ENCODE measurements at regions not wholly inside any gene's neighbourhood (a gene's known extent, or its start where the extent isn't known, plus 50 kb on each side); places are given as distances from the start of the nearest gene placed in this dataset.
"Not testable (repeated sequence)": the region's sequence is repeated elsewhere in the genome, so short reads cannot be mapped to it uniquely, and the experiment has no call there.

DNA sequence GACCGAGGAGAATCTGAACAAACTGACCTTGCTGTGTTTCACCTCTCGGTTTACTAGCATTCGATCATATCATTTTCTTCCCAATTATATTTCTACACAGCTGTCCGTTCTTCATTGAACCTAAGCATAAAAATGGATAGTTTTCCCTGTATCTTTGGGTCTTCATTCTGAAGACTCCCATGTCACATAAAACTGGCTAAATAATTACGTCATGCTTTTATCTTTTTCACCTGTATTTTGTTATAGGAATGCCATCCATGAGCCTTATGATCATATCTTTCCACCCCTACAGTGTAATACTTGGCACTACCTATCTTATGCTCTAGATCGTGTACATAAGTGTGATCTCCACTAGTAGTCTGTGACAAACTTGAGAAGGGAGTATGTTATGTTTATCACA lies 456.1 kb downstream of the FGF13 start:
- no peaks in the 10 kb centered on the region for H3K4me1 Mint-ChIP-seq (ENCODE audit: unreplicated experiment)
- no peaks in the 10 kb centered on the region for H3K36me3 Mint-ChIP-seq (ENCODE audit: unreplicated experiment)
- H3K27ac Mint-ChIP-seq (ENCODE audit: unreplicated experiment), result no peak overlapping the region
- H3K27me3 Mint-ChIP-seq (ENCODE audit: unreplicated experiment), result no peaks in the 10 kb centered on the region
- H3K9me3 Mint-ChIP-seq (ENCODE audit: unreplicated experiment), result peaks cover 76% of the 10 kb centered on the region
- no peak overlapping the region for H3K4me3 Mint-ChIP-seq (ENCODE audit: unreplicated experiment)
- DNase-seq (ENCODE audit: extremely low spot score, unreplicated experiment), result no peak
- TF ChIP-seq, protein P1, sequence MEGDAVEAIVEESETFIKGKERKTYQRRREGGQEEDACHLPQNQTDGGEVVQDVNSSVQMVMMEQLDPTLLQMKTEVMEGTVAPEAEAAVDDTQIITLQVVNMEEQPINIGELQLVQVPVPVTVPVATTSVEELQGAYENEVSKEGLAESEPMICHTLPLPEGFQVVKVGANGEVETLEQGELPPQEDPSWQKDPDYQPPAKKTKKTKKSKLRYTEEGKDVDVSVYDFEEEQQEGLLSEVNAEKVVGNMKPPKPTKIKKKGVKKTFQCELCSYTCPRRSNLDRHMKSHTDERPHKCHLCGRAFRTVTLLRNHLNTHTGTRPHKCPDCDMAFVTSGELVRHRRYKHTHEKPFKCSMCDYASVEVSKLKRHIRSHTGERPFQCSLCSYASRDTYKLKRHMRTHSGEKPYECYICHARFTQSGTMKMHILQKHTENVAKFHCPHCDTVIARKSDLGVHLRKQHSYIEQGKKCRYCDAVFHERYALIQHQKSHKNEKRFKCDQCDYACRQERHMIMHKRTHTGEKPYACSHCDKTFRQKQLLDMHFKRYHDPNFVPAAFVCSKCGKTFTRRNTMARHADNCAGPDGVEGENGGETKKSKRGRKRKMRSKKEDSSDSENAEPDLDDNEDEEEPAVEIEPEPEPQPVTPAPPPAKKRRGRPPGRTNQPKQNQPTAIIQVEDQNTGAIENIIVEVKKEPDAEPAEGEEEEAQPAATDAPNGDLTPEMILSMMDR (IDR thresholded peaks at IDR 0.05), result no peak

DNA sequence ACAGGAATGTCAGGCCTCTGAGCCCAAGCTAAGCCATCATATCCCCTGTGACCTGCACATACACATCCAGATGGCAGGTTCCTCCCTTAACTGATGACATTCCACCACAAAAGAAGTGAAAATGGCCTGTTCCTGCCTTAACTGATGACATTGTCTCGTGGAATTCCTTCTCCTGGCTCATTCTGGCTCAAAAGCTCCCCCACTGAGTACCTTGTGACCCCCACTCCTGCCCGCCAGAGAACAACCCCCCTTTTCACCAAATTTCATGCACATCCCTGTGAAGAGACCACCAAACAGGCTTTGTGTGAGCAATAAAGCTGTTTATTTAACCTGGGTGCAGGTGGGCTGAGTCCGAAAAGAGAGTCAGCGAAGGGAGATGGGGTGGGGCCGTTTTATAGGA lies 447.4 kb downstream of the FGF13 start:
- peaks cover 42% of the 10 kb centered on the region for H3K9me3 Mint-ChIP-seq (ENCODE audit: unreplicated experiment)
- not testable (repeated sequence) for H3K4me3 Mint-ChIP-seq (ENCODE audit: unreplicated experiment); H3K4me1 Mint-ChIP-seq (ENCODE audit: unreplicated experiment); H3K27ac Mint-ChIP-seq (ENCODE audit: unreplicated experiment); H3K36me3 Mint-ChIP-seq (ENCODE audit: unreplicated experiment); DNase-seq (ENCODE audit: extremely low spot score, unreplicated experiment); H3K27me3 Mint-ChIP-seq (ENCODE audit: unreplicated experiment)

DNA sequence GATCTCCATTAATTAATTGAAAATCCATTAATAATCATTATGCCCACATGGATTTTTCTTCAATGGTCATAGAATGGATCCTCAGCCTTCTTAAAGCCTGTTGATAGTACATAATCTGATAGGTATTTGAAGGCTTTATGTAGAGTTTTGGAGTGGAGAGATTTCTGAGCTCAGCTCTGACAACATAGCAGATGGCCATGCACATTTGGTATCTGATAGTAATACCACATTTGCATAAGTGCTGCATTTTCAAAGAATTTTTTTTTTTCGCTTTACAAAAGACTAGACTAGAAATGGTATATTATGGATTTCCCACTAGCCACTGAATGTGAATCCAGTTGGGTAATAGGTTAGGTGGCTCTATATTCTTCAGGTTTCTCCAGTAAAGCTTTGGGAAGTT lies 440.6 kb downstream of the FGF13 start:
- Mint-ChIP-seq H3K4me3 (ENCODE audit: unreplicated experiment) (no peak overlapping the region), H3K9me3 (ENCODE audit: unreplicated experiment) (peaks cover 39% of the 10 kb centered on the region), H3K27me3 (ENCODE audit: unreplicated experiment) (no peaks in the 10 kb centered on the region), H3K4me1 (ENCODE audit: unreplicated experiment) (no peaks in the 10 kb centered on the region), H3K36me3 (ENCODE audit: unreplicated experiment) (no peaks in the 10 kb centered on the region), H3K27ac (ENCODE audit: unreplicated experiment) (no peak overlapping the region)
- TF ChIP-seq, protein P1 (IDR thresholded peaks at IDR 0.05), result no peak
- DNase-seq (ENCODE audit: extremely low spot score, unreplicated experiment), result no peak

DNA sequence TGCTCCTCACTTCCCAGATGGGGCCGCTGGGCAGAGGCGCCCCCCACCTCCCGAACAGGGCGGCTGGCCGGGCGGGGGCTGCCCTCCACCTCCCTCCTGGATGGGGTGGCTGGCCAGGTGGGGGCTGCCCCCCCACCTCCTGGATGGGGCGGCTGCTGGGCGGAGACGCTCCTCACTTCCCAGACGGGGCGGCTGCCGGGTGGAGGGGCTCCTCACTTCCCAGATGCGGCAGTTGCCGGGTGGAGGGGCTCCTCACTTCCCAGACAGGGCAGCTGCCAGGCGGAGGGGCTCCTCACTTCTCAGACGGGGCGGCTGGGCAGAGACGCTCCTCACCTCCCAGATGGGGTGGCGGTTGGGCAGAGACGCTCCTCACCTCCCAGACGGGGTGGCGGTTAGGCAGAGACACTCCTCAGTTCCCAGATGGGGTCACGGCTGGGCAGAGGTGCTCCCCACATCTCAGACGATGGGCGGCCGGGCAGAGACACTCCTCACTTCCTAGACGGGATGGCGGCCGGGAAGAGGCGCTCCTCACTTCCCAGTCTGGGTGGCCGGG lies 428.8 kb downstream of the FGF13 start:
- H3K36me3 Mint-ChIP-seq (ENCODE audit: unreplicated experiment); H3K4me3 Mint-ChIP-seq (ENCODE audit: unreplicated experiment); H3K27ac Mint-ChIP-seq (ENCODE audit: unreplicated experiment); H3K27me3 Mint-ChIP-seq (ENCODE audit: unreplicated experiment); H3K4me1 Mint-ChIP-seq (ENCODE audit: unreplicated experiment); DNase-seq (ENCODE audit: extremely low spot score, unreplicated experiment): not testable (repeated sequence)
- peaks cover 27% of the 10 kb centered on the region for H3K9me3 Mint-ChIP-seq (ENCODE audit: unreplicated experiment)

DNA sequence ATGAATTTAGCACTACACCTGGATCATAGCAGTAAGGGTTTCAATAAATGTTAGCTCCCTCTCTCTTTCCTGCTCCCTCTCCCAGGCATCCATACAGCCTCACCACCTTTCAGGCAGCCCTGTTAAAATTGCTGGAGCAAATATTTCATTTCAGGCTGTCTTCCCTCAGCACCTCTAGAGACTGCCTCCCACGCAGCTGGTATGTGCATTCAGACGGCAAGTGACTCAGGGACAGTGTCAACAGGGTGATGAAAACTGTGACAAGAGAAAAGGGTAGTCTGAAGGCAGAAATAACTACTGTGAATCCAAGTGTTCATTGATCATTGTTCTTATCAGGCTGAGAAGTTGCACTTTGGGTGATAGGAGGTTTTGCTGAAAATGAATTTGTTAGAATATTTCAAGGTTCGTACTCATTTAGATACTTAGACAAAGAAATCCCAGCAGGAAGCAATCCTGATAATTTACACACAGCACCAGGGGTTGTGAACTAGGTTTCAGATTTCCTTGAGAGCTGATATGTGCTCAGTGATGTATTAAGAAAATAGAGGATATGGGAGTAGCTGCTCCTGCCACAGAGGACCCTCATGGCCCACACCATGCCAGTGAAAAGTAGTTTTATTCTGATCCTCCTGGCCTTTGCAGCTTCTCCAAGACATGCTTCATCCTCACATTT lies 424.2 kb downstream of the FGF13 start:
- TF ChIP-seq, protein P1 (IDR thresholded peaks at IDR 0.05), result no peak
- Mint-ChIP-seq H3K4me3 (ENCODE audit: unreplicated experiment) (no peak overlapping the region), H3K36me3 (ENCODE audit: unreplicated experiment) (no peaks in the 10 kb centered on the region), H3K27me3 (ENCODE audit: unreplicated experiment) (no peaks in the 10 kb centered on the region), H3K9me3 (ENCODE audit: unreplicated experiment) (peaks cover 34% of the 10 kb centered on the region), H3K4me1 (ENCODE audit: unreplicated experiment) (no peaks in the 10 kb centered on the region), H3K27ac (ENCODE audit: unreplicated experiment) (no peak overlapping the region)
- DNase-seq (ENCODE audit: extremely low spot score, unreplicated experiment), result no peak

DNA sequence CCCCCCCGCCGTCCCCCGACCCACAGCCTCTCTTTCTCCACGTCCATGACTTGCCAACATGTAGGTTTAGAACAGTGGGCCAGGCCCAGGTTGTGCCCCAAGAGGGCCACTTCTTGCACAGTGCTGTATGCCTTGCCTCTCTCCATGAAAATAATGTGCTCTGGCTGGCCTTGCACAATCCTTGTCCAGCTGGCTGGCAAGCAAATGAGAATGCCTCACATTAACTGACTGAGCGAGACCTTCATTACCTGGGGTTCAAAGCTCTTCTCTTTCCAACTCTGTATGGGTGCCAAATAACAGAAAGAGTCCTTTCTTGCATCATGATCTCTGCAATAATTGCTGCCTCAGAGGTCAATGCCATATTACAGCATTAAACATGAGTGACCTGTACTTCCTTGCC lies 416.6 kb downstream of the FGF13 start:
- H3K27me3 Mint-ChIP-seq (ENCODE audit: unreplicated experiment), result no peaks in the 10 kb centered on the region
- peaks cover 42% of the 10 kb centered on the region for H3K9me3 Mint-ChIP-seq (ENCODE audit: unreplicated experiment)
- no peak overlapping the region for H3K4me3 Mint-ChIP-seq (ENCODE audit: unreplicated experiment)
- no peak for DNase-seq (ENCODE audit: extremely low spot score, unreplicated experiment)
- no peak overlapping the region for H3K27ac Mint-ChIP-seq (ENCODE audit: unreplicated experiment)
- H3K4me1 Mint-ChIP-seq (ENCODE audit: unreplicated experiment), result no peaks in the 10 kb centered on the region
- H3K36me3 Mint-ChIP-seq (ENCODE audit: unreplicated experiment), result no peaks in the 10 kb centered on the region
- TF ChIP-seq, protein P1 (IDR thresholded peaks at IDR 0.05), result no peak
